ELR (cell line): ENCODE measurements at regions not wholly inside any gene's neighbourhood (a gene's known extent, or its start where the extent isn't known, plus 50 kb on each side); places are given as distances from the start of the nearest gene placed in this dataset.
A peak's percentile ranks its signal among the peaks of the same experiment; 100 is the strongest.

Source experiments
- DNase-seq: peaks from one replicate; pipeline ENCODE4 v3.0.0-alpha.2; 2015; ENCODE audit warnings: low read depth

DNA sequence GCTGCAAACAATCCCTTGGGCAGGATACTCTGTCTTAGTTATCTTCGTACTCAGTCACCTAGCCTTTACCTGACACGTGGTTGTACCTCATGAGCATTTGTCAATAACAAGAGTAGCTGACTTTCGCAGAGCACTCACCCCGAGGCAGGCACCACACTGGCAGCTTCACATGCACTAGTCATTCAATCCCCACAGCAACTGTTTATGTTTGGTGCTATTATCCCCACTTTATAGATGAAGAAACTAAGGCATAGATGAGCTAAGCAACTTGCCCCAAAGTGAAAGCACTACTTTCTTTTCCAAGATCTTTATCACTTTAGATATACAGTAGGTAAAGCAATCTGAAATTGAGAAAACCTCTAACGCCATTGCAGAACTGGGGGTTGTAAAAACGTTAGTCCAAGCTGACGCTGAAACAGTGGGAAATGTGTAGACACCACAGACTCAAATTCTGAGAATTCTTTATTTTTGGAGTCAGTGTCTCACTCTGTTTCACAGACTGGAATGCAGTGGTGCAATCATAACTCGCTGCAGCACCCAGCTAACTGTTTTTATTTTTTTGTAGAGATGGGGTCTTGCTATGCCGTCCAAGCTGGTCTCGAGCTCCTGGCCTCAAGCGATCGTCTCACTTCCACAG is 446.0 kb downstream of the FOXO1 start:
- DNase-seq = no peak

GRCh38 chr13:40221131-40221459 is 445.3 kb downstream of the FOXO1 start:
- no peak for DNase-seq

DNA sequence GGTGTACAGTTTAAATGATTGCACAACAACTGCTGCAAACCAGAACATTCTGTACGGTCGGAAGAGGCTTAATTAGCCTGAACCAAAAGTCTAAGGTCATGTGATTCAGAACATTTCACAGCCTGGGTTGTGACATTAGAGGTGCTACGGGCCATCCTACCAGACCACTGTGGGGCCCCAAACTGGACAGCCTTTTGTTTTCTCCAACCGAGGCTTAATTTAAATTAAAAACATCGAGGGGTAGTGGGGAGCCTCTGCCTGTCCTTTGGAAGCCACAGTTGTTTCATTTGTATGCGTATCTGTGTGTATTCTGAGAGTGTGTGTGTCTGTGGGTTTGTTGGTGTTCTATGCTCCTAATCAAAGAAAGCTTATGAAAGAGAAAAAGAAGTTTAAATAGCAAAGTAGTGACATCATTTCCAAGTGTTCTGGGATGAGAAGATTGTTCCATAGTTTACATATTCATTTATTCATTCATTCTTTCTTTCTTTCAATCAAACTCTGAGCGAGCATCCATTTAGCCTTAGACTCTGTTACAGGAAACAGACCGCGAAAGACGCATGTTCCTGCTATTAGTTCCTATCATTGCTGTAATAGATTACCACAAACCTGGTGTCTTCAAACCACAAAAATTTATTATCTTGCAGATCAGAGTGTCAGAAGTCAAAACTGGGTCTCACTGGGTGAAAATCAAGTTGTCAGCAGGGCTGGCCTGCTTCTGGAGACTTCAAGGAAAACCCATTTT is 444.8 kb downstream of the FOXO1 start:
- peak; percentile 23 for DNase-seq

GRCh38 chr13:40223585-40223984 is 442.9 kb downstream of the FOXO1 start:
- no peak for DNase-seq

GRCh38 chr13:40228496-40228895 is 437.9 kb downstream of the FOXO1 start:
- DNase-seq = no peak

- DNase-seq = no peak
Observed at GRCh38 chr13:40228990-40229389, 437.5 kb downstream of the FOXO1 start.

DNA sequence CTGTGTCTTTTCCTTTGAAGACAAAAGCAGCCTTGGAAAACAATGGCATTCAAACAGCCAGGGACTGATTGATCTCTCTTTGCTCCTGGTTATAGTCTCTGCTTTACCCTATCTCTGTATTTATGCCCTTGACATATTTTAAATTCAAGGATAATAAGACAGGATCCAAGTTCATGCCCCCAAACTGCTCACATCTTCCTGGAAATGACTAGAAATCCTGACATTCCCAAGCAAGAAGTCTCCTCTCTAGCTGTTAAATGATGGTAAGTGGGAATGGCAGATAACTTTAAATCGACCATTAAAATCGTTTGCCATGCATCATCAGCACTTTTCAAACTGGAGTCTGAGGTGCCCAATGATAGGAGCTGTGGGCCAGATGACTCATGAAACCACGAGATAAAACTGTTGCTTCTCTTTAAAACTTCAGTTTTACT is 435.6 kb downstream of the FOXO1 start:
- DNase-seq = peak; percentile 6

- no peak for DNase-seq
Observed at GRCh38 chr13:40231311-40231710, 435.1 kb downstream of the FOXO1 start.

DNA sequence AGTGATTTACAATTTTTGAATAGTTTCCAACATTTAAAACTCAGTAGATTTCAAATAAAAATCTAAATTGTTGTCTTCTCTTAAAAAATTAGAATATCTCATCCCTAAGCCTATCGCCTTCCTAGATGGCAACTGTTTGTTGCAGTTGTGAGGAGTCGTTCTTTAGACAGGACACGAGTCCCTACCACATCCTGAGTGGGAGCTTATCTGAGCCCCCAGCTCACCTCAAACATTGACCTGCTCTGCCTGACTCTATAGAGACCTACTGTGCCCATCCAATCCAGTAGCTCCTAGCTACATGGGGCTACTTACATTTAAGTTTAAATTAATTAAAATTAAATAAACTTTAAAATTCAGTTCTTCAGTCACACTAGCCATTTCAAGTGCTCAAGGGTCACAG is 434.7 kb downstream of the FOXO1 start:
- DNase-seq = no peak

DNA sequence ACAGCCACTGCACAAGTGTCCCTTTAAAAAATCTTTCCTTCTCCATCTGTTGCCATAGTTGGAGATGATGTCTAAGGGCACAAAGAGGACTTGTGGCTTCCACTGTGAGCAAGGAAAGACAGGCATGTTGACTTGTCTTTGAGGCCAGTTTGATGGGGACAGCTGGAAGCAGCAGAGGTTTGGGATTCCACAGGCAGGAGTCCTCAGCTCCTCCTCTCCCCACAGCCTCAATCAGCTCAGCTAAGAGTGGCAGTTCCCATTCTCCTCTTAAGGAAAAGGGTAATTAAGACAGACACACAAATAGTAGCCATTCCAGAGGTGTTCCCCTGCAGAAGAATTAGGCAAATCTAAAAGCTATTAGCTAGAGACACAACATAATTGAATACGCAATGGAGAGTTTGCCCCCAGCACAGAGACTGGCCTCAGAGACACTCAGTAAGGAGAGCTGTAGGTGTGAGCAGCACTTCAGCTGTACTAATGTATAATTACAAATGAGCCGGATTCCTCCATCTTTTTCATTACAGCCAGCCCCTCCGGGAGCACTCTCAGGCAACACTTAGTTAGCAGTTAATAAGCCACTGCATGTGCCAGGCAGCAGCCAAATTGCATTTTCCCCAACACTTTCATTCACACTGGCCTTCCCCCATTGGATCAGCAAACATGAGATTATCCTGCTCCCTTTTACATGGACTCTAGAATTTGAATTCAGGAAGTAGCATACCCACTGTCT is 434.0 kb downstream of the FOXO1 start:
- DNase-seq = no peak

- DNase-seq = no peak
Observed at GRCh38 chr13:40233731-40234195, 432.7 kb downstream of the FOXO1 start.

DNA sequence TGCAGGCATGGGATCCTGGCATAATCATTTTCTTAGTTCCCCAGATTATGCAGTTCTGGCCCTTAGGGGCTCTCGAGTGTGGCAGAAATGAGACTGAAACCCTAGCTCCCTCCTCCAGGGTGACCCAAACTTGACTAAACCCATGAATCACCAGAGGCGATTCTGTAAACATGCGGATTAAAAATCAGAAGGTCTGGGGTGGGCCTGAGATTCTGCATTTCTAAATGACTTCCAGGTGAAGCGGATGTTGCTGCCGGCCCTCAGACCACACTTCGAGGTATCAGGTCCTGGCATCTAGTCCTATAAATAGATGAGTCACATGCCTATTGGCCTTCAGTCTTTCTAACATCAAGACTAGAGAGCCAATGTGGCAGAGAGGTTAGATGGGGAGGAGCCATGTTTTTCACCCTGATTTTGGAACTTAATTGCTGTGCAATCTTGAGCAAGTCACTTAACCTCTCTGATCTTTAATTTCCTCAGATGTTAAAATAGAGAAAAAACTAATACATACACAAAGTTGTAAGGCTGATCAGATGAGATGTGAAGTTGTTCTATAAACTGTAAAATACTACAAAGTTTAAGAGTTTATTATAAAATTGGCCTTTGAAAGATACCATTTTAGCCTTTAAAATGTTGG is 431.2 kb downstream of the FOXO1 start:
- peak; percentile 26 for DNase-seq

- DNase-seq = no peak
Observed at GRCh38 chr13:40236566-40237168, 429.8 kb downstream of the FOXO1 start.

- no peak for DNase-seq
Observed at GRCh38 chr13:40238761-40239160, 427.7 kb downstream of the FOXO1 start.

- DNase-seq = no peak
Observed at GRCh38 chr13:40240293-40240692, 426.1 kb downstream of the FOXO1 start.

- DNase-seq = no peak
Observed at GRCh38 chr13:40241125-40241798, 425.2 kb downstream of the FOXO1 start.

DNA sequence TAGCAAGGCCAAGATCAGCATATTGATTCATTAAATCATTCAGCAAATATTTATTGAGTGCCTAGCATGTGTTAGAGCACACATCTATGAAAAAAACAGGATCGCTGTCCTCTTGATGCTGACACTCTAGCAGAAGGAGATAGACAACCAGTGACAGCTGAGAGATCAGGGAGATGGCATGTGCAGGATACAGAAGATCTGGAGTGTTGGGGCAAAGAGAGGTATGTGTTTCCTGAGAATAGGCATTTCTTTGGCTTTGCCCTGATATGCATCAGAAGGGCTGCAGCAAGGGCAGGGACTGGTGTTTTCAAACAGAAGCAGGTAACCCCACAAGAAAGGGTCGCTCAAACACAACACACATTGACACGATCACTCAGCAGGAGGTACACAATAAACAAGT is 423.4 kb downstream of the FOXO1 start:
- no peak for DNase-seq

DNA sequence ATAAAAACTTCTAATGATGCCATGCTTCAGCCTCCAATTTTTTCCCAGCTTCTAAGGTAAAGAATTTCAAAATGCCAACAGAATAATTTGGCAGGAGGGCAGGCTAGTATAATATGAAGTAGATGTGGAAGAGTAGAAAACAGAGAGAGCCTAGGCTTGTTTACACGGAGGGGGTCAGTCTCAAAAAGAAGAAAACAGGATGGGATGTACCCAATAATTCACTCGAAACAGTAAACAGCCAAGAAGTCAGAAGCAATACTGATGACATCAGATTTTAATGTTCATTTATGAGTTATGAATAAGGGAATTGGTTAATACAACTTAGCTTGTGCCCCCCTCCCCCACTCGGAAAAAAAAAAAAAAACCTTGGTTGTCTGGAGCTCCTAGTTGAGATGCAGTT is 422.5 kb downstream of the FOXO1 start:
- no peak for DNase-seq

DNA sequence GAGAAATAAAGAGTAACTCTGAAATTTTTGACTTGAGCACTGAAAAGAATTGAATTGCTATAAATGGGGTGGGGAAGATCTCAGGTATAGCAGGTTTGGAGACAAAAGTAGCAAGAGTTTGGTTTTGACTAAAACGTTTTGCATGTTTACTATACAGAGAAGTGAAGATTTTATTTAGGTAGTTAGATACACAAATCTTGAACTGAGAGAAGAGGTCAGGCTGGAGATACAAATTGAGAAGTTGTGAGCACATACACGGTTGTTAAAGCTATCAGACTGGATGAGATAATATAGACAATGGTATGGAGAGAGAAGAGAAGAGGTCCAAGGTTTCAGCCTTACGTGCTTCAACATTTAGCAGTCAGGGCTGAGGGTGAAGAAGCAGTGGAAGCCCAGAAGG is 420.9 kb downstream of the FOXO1 start:
- no peak for DNase-seq

GRCh38 chr13:40247845-40248244 is 418.6 kb downstream of the FOXO1 start:
- no peak for DNase-seq

DNA sequence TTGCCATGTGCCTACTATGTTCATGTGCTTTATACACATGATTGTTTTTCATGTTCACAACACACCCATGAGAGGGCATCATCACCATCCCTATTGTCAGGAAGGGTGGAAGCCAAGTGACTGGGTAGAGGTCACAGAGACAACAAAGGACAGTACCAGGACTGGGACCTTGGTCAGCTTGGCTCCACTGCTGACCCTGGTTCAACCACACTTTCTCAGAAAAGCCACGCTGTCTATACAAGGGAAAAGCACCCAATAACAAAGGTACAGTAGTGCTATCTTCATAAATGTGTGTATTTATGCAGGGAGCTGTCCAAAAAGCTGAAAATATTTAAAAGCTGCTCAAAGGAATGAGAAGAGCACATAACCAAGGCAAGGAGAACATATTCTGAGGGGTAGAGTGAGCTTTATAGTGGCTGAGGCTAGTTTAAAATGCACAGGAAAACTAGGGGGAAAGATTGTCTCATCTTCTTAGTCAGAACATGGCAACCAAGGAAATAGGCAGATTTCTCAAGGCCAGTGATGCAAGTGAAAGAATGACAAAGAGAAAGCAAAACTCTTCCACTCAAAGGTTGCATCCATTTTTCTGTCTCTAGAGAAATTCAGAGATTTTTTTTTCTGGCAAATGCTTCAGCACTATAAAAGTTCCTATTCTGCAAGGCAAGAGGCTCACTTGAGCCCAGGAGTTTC is 415.0 kb downstream of the FOXO1 start:
- DNase-seq = no peak
